ENCODE measurements at regions not wholly inside any gene's neighbourhood (a gene's known extent, or its start where the extent isn't known, plus 50 kb on each side); places are given as distances from the start of the nearest gene placed in this dataset.

DNA sequence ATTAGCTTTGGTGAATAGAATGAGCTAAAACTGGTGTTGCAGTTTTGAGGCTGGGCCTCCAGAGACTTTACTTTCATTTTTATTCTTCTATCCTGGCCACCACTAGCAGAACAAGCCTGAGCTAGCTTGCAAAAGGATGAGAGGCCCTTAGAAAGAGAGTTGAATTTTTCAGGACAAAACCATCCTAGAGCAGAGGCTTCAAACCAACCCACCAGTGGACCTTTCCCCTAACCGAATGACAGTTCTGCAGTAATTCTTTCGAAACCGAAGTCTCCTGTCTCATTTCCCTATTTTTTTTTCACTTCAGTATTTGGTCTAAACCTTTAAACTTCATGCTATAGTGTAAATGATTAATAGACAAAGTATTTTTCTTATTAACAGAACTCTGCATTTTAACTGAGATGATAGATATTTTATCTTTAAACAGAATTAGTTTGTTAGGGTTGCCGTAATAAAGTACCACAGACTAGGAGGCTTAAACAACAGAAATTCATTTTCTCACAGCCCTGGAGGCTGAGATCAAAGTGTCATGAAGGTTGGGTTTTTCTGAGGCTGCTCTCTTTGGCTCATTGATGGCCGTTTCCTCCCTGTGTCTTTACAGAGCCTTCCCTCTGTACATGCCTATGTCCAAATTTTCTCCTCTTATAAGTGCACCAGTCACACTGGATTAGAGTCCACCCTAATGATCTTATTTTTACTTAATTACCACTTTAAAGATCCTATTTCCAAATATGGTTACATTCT lies 80.6 kb upstream of the PAK5 start:
- no peak for DNase-seq (ENCODE audit: low read depth in 3 of 3)

DNA sequence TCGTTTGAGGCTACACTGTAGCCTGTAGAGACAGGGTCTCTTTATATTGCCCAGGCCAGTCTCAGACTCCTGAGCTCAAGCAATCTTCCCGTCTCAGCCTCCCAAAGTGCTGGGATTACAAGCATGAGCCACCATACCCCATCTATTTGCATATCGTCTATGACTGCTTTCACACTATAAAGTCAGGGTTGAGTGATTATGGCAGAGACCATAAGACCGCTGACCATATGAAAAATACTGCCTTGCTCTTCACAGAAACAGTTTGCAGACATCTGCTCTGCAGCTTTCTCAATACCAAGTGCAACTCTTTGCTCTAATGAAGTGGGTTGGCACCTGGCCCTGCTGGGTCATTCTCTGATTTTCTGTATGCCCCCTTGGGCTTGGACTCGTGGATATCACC lies 79.5 kb upstream of the PAK5 start:
- DNase-seq (ENCODE audit: low read depth in 3 of 3) = no peak

- no peak for DNase-seq (ENCODE audit: low read depth in 3 of 3)
Observed at GRCh38 chr20:9916761-9917160, 77.9 kb upstream of the PAK5 start.

- peak in 2 of 3 experiments; percentile 9 to 25 for DNase-seq (ENCODE audit: low read depth in 3 of 3)
Observed at GRCh38 chr20:9912858-9913434, 74.1 kb upstream of the PAK5 start.

- DNase-seq (ENCODE audit: low read depth in 3 of 3) = no peak
Observed at GRCh38 chr20:9912290-9912689, 73.4 kb upstream of the PAK5 start.

DNA sequence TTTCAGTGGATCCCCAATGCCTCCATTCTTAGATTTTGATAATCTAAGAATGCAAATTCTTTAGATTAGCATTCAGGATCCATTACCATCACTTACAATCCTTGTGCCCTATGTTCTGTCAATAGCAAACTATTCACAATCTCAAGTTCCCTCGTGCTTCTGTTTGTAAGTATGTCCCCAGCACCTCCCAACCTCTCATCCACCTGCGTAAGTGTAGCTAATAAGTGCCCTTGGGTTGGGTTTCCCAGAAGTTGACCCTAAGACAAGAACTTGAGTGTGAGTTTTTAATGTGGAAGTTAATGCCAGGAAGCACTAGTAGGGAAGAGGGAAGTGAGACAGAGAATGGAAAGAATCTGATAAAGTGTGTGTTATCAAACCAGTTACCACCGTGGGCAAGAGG lies 72.6 kb upstream of the PAK5 start:
- DNase-seq (ENCODE audit: low read depth in 3 of 3) = no peak

GRCh38 chr20:9909167-9909566 lies 70.3 kb upstream of the PAK5 start:
- no peak for DNase-seq (ENCODE audit: low read depth in 3 of 3)

GRCh38 chr20:9903048-9903655 lies 64.3 kb upstream of the PAK5 start:
- DNase-seq (ENCODE audit: low read depth in 3 of 3) = no peak

GRCh38 chr20:9889270-9889981 lies 50.5 kb upstream of the PAK5 start:
- no peak for DNase-seq (ENCODE audit: low read depth in 3 of 3)

Data from stimulated activated CD4-positive, alpha-beta T cell treated with anti-CD3 and anti-CD28 coated beads, TNF-alpha, amount 100 ng/mL, for 24 hours (primary cell).